DOHH2 (cell line): ENCODE measurements at regions not wholly inside any gene's neighbourhood (a gene's known extent, or its start where the extent isn't known, plus 50 kb on each side); places are given as distances from the start of the nearest gene placed in this dataset.

Experiments
- H3F3A ChIP-seq: fragments of 200-600 bp; sonication (generic), shearing (Covaris generic); 2 replicates; pipeline ENCODE4 v1.6.0; 2016; ENCODE audit warnings: antibody characterized with exemption, mild to moderate bottlenecking; ENCODE audit not compliant: control insufficient read depth, insufficient read depth
- H3K27ac ChIP-seq: fragments of 200-600 bp; sonication (generic); 2 replicates; pipeline ENCODE4 v1.5.1; 2014; ENCODE audit warnings: low read depth, mild to moderate bottlenecking, low read length, moderate library complexity
- H3K27me3 ChIP-seq: fragments of 200-600 bp; sonication (generic); 2 replicates; pipeline ENCODE4 v1.6.1; 2014; ENCODE audit warnings: mild to moderate bottlenecking, low read length, mixed read lengths; ENCODE audit not compliant: control insufficient read depth
- H3K36me3 ChIP-seq: fragments of 200-600 bp; sonication (generic); 2 replicates; pipeline ENCODE4 v1.6.1; 2014; ENCODE audit warnings: mild to moderate bottlenecking, low read length, moderate library complexity, mixed read lengths; ENCODE audit not compliant: control insufficient read depth
- H3K4me1 ChIP-seq: fragments of 200-600 bp; sonication (generic); 2 replicates; pipeline ENCODE4 v1.6.1; 2014; ENCODE audit warnings: mild to moderate bottlenecking, low read length, mixed read lengths; ENCODE audit not compliant: control insufficient read depth
- H3K4me2 ChIP-seq: fragments of 200-600 bp; sonication (generic); 2 replicates; pipeline ENCODE4 v1.6.0; 2014; ENCODE audit warnings: mild to moderate bottlenecking, low read length, moderate library complexity
- H3K4me3 ChIP-seq: fragments of 200-600 bp; sonication (generic); 2 replicates; pipeline ENCODE4 v1.5.1; 2014; ENCODE audit warnings: mild to moderate bottlenecking, low read length, mixed read lengths
- H3K79me2 ChIP-seq: fragments of 200-600 bp; sonication (generic); 2 replicates; pipeline ENCODE4 v1.6.1; 2014; ENCODE audit warnings: mild to moderate bottlenecking, low read length, mixed read lengths; ENCODE audit not compliant: control insufficient read depth
- H3K9me2 ChIP-seq: fragments of 200-600 bp; sonication (generic); replicated peaks from 2 replicates; pipeline ENCODE4 v1.6.1; 2014; ENCODE audit warnings: mild to moderate bottlenecking, low read length, mixed read lengths; ENCODE audit not compliant: control insufficient read depth
- H3K9me3 ChIP-seq: fragments of 200-600 bp; sonication (generic); 2 replicates; pipeline ENCODE4 v1.6.1; 2014; ENCODE audit warnings: antibody characterized with exemption, low read length, mixed read lengths; ENCODE audit not compliant: control insufficient read depth, insufficient read depth
- H4K20me1 ChIP-seq: fragments of 200-600 bp; sonication (generic); 2 replicates; pipeline ENCODE4 v1.6.0; 2014; ENCODE audit warnings: low read depth, mild to moderate bottlenecking, antibody characterized with exemption, low read length, moderate library complexity; ENCODE audit not compliant: control insufficient read depth, insufficient read depth
- EZH2phosphoT487 ChIP-seq: fragments of 200-600 bp; sonication (generic); IDR thresholded peaks from 2 replicates; pipeline ENCODE4 v1.6.1; 2017; ENCODE audit warnings: borderline replicate concordance, mild to moderate bottlenecking, antibody characterized with exemption, low read length, moderate library complexity, mixed read lengths
- TF ChIP-seq, protein P1 (sequence below): fragments of 200-600 bp; sonication (generic); IDR thresholded peaks from one replicate; pipeline ENCODE4 v1.5.1; 2014; ENCODE audit warnings: antibody characterized with exemption, mild to moderate bottlenecking, low read depth, low read length; ENCODE audit not compliant: poor library complexity, severe bottlenecking

DNA sequence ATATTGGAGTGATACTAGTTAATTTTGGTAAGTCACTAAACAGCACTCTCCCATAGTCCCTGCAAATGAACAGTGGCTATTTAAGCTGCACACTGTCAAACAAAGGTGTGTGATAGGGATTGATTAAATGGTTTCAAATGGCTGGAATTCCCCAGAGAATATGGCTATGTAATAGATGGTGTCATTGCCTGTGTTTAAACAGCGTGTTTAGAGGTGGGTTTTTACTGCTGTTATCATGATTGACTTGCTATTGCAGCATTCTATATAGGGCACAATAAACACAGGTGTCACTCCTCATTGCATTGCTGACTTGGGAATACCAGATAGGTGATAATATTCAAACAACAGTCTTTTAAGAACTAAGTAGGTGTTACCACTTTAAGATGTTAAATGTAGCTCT, 171.7 kb upstream of the MAN1A1 start:
- TF ChIP-seq EZH2phosphoT487: no peak
- TF ChIP-seq, protein P1, sequence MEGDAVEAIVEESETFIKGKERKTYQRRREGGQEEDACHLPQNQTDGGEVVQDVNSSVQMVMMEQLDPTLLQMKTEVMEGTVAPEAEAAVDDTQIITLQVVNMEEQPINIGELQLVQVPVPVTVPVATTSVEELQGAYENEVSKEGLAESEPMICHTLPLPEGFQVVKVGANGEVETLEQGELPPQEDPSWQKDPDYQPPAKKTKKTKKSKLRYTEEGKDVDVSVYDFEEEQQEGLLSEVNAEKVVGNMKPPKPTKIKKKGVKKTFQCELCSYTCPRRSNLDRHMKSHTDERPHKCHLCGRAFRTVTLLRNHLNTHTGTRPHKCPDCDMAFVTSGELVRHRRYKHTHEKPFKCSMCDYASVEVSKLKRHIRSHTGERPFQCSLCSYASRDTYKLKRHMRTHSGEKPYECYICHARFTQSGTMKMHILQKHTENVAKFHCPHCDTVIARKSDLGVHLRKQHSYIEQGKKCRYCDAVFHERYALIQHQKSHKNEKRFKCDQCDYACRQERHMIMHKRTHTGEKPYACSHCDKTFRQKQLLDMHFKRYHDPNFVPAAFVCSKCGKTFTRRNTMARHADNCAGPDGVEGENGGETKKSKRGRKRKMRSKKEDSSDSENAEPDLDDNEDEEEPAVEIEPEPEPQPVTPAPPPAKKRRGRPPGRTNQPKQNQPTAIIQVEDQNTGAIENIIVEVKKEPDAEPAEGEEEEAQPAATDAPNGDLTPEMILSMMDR: no peak
- H3K9me3 ChIP-seq: no peaks in the 10 kb centered on the region
- no peak overlapping the region for H3K4me3 ChIP-seq
- no peaks in the 10 kb centered on the region for H3K36me3 ChIP-seq
- no peaks in the 10 kb centered on the region for H3K79me2 ChIP-seq
- no peaks in the 10 kb centered on the region for H4K20me1 ChIP-seq
- H3K9me2 ChIP-seq: no peaks in the 10 kb centered on the region
- H3K4me1 ChIP-seq: peaks cover 25% of the 10 kb centered on the region
- H3K27me3 ChIP-seq: no peaks in the 10 kb centered on the region
- no peaks in the 10 kb centered on the region for H3F3A ChIP-seq
- no peak overlapping the region for H3K27ac ChIP-seq
- H3K4me2 ChIP-seq: no peak overlapping the region

DNA sequence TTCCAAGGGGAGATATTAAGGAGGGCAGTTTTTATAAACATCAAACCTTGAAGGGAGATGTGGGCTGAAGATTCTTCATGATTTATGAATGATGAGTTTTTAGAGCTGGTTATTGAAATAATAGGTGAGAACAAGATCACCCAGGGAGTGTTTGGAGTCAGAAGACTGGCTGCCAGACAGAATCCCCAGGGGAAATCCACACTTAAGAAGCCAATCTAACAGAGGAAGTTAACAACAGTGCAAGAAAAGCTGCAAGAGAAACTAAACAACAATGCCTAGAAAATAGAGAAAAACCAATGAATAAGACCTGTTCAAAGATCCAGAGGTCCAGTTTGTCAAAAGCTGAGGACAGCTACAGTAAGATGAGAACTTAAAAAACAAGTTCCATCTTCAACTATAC, 167.9 kb upstream of the MAN1A1 start:
- Histone ChIP-seq H3K27ac (no peak overlapping the region), H3F3A (no peaks in the 10 kb centered on the region), H3K36me3 (no peaks in the 10 kb centered on the region), H3K9me3 (no peaks in the 10 kb centered on the region), H3K4me2 (no peak overlapping the region), H3K79me2 (no peaks in the 10 kb centered on the region), H3K9me2 (no peaks in the 10 kb centered on the region), H4K20me1 (no peaks in the 10 kb centered on the region), H3K4me3 (no peak overlapping the region), H3K4me1 (peaks cover 8% of the 10 kb centered on the region; the same call in 1 of the 2 replicates), H3K27me3 (no peaks in the 10 kb centered on the region)
- TF ChIP-seq, protein P1: no peak
- no peak for TF ChIP-seq EZH2phosphoT487

DNA sequence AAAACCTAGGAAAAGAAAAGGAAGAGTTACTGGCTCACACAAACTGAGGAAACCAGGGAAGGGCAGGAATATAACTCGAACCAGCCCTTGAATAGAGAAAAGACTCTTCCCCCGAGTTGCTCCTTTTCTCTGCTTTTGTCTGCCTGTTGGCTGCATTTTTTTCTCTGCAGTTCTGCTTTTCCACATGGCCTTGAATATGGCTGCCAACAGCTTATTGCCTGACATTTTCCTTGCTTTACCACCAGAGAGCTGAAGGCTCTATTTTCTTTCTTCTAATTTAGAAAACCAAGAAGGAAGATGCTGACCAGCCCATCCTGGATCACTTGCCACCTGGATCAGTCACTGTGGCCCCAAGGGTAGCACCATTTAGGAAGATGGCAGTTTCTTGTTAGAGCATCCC, 164.8 kb upstream of the MAN1A1 start:
- Histone ChIP-seq H3K4me2 (no peak overlapping the region), H3K36me3 (no peaks in the 10 kb centered on the region), H3K9me2 (no peaks in the 10 kb centered on the region), H3K27ac (no peak overlapping the region), H3F3A (no peaks in the 10 kb centered on the region), H4K20me1 (no peaks in the 10 kb centered on the region), H3K9me3 (no peaks in the 10 kb centered on the region), H3K4me1 (0 out of 2 replicates have a peak, but pooled peaks cover 3% of the 10 kb centered on the region), H3K4me3 (no peak overlapping the region), H3K79me2 (no peaks in the 10 kb centered on the region), H3K27me3 (no peaks in the 10 kb centered on the region)
- TF ChIP-seq, protein P1: no peak
- TF ChIP-seq EZH2phosphoT487: no peak
